ENCODE measurements at regions not wholly inside any gene's neighbourhood (a gene's known extent, or its start where the extent isn't known, plus 50 kb on each side); places are given as distances from the start of the nearest gene placed in this dataset.
"Not testable (repeated sequence)": the region's sequence is repeated elsewhere in the genome, so short reads cannot be mapped to it uniquely, and the experiment has no call there.

DNA sequence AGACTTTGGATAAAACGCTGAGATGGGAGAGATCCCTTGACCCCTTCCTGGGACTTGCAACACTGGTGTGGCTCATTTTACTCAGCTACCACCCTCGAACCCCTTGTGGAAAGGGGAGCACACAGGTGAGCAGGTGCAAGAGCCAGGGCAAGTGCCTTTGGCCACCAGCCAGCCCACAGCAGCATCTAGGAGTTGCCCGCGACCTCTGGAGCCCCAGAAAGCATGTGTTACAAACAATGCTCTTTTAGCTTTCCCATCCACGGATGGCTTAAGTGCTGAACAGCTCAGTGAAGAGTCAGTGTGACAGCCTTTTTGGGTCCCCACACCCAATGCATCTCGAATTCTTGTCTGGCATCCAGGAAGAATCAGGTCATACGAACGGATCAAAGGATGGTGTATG lies 197.8 kb downstream of the MEMO1 start:
- no peak for DNase-seq

DNA sequence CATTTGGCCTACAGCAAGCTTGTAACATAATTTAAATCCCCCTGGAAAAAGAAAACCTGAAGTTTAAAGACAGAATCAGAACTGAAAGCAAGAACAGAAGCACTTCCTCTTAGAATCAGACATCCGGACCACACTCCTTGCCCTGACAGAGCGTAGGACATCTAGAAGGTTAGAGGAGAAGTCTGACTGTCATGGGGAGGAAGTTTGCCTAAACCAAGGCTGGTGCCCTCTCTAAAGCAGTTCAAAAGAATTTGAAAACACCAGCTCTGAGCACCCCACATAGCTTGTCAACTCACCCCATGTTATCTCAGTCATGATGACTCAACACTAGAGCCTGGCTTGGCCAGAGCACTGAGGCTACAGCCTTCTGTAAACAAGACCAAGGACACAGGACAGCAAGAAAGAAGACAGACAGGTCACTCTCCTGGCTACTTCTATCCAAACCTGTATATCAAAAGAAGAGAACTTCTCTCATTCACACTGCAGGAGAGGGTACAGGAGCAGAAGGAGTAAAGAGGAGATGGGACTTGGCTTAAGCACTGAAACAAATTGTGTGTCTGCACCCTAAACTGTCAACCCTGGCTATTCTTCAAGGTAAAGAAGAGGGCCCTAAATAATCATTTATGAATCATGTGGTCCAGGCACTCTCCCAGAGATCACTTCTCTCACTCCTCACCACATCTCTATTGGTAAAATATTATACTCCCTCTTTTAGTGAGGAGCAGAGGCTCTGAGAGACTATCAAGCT lies 198.6 kb downstream of the MEMO1 start:
- no peak for DNase-seq

DNA sequence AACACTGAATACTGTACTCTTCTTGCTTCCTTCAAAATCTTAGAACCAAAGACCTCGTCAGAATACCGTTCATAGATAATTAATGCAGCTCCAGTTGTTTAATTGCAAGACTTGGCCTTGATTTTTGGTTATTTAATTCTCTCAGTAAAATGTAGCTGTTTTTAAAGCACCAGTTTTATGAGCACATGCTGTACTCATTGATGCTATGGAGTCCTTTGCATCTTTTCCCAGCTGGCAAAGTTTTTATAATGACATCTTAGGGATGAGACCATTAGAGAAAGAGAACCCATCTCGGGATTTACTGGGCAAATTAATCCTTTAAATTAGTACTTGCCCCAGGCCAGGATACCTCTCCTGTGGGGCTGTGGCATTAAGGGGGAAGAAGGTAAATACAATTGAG lies 199.3 kb downstream of the MEMO1 start:
- no peak for DNase-seq

DNA sequence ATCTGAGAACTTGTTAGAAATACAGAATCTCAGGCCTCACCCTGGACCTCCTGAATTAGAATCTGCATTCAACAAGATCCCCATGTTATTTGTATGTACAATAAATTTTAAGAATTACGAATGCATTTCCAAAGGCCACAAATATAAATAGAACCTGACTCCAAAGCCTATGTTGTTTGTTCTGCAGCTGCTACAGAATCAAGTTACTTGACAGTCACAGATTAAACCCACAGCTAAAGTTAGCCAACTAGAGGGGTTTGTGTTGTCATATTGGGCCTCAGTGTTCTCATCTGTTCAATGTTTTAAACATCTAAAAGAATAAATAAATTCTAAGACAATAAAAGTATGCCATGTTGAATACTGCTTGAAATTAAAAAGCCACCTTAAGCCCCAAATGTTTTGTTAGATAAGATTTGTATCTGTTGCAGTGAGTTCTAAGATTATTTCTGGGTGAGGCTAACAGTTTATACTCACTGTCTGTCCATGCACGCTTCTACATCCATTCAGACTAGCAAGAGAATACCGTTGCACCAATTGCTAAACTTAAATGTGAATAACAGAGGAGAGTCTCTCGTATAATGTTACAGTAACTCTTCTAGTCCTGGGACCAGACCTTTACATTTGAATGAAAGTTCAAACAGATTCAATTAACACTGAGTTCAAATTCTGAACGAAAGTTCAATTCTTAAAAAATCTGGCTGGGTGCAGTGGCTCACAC lies 200.4 kb downstream of the MEMO1 start:
- no peak for DNase-seq

DNA sequence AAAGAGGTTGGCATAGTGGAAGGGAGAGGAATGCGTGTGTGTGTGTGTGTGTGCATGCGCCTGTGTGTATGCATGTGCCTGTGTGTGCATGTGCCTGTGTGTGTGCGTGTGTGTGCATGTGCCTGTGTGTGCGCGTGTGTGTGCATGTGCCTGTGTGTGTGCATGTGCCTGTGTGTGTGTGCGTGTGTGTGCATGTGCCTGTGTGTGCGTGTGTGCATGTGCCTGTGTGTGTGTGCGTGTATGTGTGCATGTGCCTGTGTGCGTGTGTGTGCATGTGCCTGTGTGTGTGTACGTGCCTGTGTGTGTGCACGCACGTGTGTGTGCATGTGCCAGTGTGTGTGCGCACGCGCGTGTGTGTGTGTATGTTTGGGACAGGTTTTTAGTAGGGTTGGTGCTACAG lies 205.1 kb downstream of the MEMO1 start:
- DNase-seq: no peak

DNA sequence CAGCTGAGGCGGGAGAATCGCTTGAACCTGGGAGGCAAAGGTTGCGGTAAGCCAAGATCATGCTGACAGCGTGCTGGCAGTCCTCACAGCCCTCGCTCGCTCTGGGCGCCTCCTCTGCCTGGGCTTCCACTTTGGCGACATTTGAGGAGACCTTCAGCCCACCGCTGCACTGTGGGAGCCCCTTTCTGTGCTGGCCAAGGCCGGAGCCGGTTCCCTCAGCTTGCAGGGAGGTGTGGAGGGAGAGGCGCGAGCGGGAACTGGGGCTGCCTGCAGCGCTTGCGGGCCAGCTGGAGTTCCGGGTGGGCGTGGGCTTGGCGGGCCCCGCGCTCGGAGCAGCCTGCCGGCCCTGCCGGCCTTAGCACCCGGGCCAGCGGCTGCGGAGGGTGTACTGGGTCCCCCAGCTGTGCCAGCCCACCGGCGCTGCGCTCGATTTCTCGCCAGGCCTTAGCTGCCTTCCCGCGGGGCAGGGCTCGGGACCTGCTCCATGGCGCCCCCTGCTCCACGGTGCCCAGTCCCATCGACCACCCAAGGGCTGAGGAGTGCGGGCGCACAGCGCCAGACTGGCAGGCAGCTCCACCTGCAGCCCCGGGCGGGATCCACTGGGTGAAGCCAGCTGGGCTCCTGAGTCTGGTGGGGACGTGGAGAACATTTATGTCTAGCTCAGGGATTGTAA lies 207.2 kb downstream of the MEMO1 start:
- DNase-seq: not testable (repeated sequence)

DNA sequence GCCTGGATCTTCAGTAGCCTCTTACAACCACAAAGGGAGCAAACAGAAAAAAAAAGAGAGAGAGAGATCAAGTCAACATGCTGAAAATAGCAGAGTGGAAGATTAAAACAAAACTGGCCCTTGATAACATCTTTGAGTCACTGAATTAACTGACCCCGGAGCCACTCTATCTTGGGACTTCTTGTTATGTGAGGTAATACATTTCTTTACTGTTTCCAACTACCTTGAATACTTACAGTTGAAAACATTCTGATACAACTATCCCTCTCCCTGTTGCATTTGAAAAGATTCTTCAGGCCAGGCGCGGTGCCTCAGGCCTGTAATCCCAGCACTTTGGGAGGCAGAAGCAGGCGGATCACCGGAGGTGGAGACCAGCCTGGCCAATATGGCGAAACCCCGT lies 208.1 kb downstream of the MEMO1 start:
- DNase-seq: no peak

DNA sequence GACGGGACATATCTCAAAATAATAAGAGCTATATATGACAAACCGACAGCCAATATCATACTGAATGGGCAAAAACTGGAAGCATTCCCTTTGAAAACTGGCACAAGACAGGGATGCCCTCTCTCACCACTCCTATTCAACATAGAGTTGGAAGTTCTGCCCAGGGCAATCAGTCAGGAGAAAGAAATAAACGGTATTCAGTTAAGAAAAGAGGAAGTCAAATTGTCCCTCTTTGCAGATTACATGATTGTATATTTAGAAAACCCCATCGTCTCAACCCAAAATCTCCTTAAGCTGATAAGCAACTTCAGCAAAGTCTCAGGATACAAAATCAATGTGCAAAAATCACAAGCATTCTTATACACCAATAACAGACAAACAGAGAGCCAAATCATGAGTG lies 211.5 kb downstream of the MEMO1 start:
- DNase-seq: not testable (repeated sequence)

DNA sequence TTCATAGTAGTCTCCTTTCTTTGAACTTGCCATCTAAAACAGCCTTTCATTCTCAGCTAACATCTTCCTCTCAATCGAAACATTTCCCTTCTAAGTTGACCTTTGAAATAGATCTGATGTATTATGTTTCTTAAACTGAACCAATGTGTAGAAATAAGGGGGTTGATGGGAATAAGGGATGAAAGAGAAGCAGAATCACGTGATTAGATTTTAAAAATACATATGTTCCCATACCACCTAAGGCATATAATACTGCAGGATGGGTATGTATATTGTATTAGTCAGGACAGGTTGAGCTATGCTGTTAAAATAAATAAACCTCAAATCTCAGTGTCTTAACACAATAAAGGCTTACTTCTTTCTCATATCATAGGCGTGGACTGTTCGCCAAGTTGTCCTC lies 207.5 kb upstream of the SRD5A2 start:
- DNase-seq: no peak

DNA sequence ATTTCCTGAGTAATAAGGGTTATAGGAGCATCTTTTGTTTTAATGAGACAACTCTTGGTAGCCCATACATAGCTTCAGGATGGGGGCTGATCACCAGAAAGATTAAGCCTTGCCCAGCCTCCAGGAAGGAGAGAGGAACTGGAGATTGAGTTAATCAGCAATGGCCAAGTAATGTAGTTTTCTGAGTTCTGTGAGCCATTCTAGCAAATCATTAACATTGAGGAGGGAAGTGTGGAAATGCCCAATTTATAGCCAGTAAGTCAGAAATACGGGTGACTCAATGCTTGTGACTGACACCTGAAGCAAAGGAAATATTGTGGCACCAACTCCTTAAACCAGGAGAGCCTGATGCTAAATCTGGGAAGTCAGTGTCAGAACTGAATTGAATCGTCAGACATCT lies 205.1 kb upstream of the SRD5A2 start:
- no peak for DNase-seq

DNA sequence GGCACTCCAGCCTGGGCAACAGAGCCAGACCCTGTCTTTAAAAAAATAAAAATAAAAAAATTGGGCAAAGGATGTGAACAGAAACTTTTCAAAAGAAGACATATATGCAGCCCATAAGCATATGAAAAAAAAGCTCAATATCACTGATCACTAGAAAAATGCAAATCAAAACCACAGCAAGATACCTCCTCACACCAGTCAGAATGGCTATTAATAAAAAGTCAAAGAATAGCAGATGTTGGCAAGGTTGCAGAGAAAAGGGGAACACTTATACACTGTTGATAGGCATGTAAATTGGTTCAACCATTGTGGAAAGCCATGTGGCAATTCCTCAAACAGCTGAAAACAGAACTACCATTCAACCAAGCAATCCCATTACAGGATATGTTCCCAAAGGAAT lies 204.1 kb upstream of the SRD5A2 start:
- DNase-seq: no peak

DNA sequence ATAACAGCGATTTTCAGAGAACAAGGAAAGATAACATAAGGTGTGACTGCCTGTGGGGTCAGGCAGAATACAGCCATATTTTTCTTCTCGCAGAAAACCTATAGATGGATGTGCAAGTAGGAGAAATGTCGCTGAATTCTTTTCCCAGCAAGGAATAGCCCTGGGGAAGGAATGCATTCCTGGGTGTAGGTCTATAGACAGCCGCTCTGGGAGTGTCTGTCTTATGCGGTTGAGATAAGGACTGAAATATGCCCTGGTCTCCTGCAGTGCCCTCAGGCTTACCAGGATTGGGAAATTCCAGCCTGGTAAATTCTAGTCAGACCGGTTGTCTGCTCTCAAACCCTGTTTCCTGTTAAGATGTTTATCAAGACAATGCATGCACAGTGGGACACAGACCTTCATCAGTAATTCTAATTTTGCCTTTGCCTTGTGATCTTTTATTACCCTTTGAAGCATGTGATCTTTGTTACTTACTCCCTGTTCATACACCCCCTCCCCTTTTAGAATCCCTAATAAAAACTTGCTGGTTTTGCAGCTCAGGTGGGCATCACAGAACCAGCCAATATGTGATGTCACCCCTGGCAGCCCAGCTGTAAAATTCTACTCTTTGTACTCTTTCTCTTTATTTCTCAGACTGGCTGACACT lies 202.8 kb upstream of the SRD5A2 start:
- not testable (repeated sequence) for DNase-seq

DNA sequence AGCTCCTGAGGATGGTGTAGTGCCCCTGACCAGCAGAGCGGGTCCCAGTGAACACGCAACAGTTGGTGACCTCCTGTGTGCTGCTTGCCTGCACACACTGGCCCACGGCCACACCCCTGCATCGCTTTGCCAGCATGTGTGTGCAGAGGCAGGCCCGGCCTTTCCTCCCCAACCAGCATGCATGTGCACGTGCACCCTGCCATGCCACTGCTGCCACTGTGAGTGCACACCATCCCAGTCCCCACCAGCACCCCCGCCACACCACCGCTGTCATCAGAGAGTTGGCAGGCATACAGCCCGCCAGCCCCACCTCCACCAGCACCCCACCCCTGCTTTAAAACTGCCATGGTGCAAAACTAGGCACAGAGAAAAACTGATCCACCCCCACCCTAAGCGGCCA lies 197.4 kb upstream of the SRD5A2 start:
- DNase-seq: no peak

DNA sequence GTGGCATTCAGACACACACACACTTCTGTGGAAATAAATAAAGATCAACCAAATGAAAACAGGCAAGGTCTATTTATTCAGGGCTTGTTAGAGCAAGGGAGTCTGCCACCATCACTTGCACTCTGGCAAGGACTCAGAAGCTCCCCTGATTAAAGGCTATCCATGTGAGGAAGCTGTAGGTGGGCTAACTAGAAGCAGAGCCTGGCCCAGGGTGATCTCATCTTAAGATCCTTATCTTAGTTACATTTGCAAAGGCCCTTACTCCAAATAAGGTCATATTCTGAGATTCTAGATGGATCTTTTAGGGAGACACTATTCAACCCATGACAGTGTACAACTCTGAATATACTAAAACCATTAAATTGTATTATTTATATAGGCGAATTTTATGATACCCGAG lies 190.0 kb upstream of the SRD5A2 start:
- no peak for DNase-seq

DNA sequence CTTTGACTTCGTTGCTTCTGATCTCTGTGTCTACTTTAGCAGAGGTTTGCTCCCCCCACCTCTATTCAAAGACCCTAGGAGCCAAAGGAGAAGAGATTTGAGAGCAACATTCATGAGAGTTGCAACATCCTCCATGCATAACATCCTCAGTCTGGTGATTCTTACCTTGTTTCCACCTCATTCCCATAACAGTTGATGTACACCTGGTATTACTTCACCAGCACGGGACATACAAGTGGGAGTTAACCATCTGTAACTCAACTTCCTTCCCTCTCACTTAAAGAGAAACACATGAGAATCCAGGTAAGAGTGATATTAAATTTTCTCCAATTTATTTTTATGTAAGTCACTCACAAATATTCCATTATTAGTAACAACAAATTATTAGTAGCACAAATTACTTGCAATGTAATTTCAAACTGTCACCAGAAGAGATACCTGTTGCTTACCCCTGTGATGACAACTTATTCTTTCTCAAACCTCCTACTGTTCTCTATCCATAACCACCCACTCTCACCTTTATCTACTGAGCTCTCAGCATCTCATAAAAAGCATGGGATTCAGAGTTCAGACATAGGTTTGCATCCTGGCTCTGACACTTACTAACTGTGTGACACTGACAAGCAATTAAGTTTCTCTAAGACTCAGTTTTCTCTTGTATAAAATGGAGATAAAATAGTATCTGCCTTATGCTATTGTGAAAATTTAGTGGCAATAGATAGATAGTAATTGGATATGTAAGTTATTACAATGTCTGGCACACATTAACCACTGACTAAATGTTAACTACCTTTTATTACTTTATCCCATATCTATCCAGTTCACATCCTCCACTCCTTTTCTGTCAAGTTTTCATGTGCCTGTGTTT lies 184.6 kb upstream of the SRD5A2 start:
- DNase-seq: no peak

DNA sequence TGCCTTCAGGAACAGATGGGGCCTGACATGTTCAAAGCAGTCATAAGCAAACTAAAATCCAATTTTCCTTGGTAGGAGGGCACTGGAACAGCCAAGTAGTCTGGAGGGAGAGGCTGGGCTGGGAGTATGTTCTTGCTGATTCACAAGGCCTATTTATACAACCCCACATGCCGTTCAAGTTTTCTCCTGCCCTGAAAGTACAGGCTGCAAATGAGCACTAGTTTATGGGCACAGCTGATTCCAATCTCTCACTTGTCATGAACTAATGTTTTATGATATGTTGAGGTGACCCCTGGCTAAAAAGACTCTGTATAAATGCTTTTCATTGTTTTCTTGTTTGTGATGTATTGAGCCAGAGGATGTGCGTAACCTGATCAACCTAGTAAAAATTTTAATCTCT lies 183.4 kb upstream of the SRD5A2 start:
- no peak for DNase-seq

DNA sequence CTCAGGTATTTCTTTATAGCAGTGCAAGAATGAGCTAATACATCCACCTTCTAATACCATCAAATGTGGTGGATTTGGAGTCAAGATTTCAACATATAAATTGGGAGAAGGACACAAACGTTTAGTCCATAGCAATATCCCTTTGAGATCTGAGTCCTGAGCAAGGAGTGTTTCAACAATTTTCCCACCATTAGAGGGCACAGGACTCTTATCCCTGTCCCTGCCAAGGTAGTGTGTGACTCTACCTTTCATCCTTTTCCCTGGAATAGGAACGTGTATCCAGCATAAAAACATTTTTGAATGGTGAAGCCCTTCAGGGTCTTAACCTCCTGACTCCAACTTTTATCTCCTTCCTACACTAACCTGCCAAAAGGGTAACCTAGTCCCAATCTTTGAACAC lies 181.3 kb upstream of the SRD5A2 start:
- no peak for DNase-seq

DNA sequence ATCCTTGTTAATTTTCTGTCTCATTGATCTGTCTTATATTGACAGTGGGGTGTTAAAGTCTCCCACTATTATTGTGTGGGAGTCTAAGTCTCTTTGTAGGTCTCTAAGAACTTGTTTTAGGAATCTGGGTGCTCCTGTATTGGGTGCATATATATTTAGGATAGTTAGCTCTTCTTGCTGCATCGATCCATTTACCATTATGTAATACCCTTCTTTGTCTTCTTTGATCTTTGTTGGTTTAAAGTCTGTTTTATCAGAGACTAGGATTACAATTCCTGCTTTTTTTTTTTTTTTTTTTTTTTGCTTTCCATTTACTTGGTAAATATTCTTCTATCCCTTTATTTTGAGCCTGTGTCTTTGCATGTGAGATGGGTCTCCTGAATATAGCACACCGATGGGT lies 176.6 kb upstream of the SRD5A2 start:
- DNase-seq: not testable (repeated sequence)

DNA sequence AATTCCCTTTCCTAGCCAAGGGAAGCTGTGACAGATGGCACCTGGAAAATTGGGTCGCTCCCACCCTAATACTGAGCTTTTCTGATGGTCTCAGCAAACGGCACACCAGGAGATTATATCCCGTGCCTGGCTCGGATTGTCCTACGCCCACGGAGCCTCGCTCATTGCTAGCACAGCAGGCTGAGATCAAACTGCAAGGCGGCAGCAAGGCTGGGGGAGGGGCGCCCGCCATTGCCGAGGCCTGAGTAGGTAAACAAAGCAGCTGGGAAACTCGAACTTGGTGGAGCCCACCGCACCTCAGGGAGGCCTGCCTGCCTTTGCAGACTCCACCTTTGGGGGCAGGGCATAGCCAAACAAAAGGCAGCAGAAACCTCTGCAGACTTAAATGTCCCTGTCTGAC lies 168.0 kb upstream of the SRD5A2 start:
- DNase-seq: not testable (repeated sequence)

DNA sequence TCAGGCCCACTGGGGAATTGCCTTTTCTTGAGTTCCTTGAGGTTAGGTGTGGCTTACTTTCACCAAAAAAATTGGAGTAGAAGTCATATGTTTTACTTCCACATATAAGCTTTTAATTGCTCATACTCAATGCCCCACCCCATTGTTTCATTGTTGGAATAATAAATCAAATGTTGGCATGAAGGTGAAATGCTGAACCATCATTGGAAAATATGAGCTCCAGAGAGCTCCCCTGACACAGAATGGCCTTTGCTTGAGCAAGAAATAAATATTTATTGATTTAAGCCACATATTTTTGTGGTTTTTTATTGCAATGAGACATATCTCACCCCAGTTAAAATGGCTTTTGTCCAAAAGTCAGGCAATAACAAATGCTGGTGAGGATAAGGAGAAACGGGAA lies 167.3 kb upstream of the SRD5A2 start:
- no peak for DNase-seq

DNA sequence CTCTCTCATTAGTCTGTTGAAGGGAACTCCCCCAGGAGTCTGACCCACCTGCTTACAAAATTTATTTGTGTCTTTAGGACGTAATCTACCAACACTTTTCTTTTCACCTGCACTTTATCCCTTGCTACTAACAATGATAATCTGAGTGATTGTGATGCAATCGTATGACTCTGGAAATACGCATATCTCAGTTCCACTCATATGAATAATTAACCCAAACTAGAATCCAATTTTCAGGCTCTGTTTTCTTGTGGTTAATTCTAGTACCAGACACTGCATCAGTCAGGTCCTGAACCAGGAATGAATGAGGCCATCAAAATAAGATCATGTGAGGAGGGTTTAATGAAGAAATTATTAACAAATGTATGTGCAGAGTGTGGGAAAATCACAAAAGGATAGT lies 158.4 kb upstream of the SRD5A2 start:
- DNase-seq: no peak

DNA sequence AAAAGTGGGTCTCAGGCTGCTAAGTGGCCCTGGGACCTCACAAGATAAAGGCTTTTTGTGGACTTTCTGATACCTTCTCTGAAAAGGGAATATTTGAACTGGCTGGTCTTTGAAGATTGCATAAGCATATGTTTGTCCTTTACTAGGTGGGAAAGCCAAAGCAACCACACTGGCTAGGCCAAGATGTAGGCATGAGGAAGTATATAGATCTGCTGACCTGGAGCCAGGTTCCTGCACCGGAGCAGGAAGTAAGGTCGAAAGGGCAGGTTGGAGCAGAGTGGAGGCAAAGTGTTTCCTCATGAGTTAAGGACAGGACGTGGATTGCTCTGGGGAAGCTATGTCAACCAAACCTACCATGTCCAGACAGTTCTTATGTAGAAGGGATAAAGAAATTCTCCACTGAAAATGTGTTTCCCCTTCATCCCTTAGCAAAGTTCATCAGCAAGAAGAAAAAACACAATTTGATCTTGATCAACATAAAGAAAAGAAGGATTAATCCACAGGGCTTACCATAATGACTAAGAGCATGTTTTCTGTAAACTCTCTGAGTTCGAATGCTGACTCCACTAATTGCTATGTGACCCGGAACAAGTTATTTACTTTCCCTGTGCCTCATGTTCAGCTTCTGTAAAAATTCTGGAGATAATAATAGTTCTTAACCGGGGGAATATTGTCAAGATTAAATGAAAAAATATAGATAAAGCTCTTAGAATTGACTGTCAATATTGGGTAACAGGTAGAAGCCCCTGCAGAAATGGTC lies 156.1 kb upstream of the SRD5A2 start:
- no peak for DNase-seq

Measured in NCI-H2171 treated with DMSO at 0.1 percent for 48 hours (cell line).